Keratinocyte (primary cell): ENCODE measurements at regions not wholly inside any gene's neighbourhood (a gene's known extent, or its start where the extent isn't known, plus 50 kb on each side); places are given as distances from the start of the nearest gene placed in this dataset.

Experiments used
- DNase-seq: peaks from one replicate; pipeline ENCODE4 v3.0.0-alpha.2; 2011; ENCODE audit warnings: low read depth, missing footprints, low spot score
- FAIRE-seq: peaks from 2 replicates; lab custom pipeline; 2011; peaks lifted over from hg19 to GRCh38; lab: Jason Lieb, UNC
- H2AFZ ChIP-seq: 2 replicates; pipeline ENCODE4 v1.6.0; 2012; ENCODE audit warnings: low read length, control low read depth, inconsistent platforms; ENCODE audit not compliant: control insufficient read depth
- H3K27ac ChIP-seq: 2 replicates; pipeline ENCODE4 v1.5.1; 2011; ENCODE audit warnings: low read length; ENCODE audit not compliant: control insufficient read depth, insufficient read depth
- H3K27me3 ChIP-seq: 3 replicates; pipeline ENCODE4 v1.6.0; 2011; ENCODE audit warnings: low read length; ENCODE audit not compliant: control insufficient read depth, insufficient read depth; ENCODE audit errors: extremely low read depth
- H3K36me3 ChIP-seq, 2 experiments: 2 replicates in 1 of 2; 3 replicates in 1 of 2; pipeline ENCODE4 v1.5.1; 2011; ENCODE audit warnings: low read length in 2 of 2, mild to moderate bottlenecking in 1 of 2; ENCODE audit not compliant: control insufficient read depth in 2 of 2, insufficient read depth in 2 of 2; ENCODE audit errors: extremely low read depth in 1 of 2
- H3K4me1 ChIP-seq: 3 replicates; pipeline ENCODE4 v1.5.1; 2011; ENCODE audit warnings: low read length; ENCODE audit not compliant: control insufficient read depth, insufficient read depth; ENCODE audit errors: extremely low read depth
- H3K4me2 ChIP-seq: 3 replicates; pipeline ENCODE4 v1.6.0; 2011; ENCODE audit warnings: low read depth, low read length; ENCODE audit not compliant: control insufficient read depth, insufficient read depth; ENCODE audit errors: extremely low read depth
- H3K4me3 ChIP-seq, 3 experiments: fragments of 200-600 bp in 1 of 3; sonication (generic) in 1 of 3; 2 replicates in 2 of 3; 3 replicates in 1 of 3; pipeline ENCODE4 v1.5.1; 2011 to 2016; ENCODE audit warnings: low read length in 3 of 3, mild to moderate bottlenecking in 3 of 3, control low read depth in 2 of 3, inconsistent platforms in 1 of 3, low read depth in 1 of 3, mixed read lengths in 1 of 3, mixed run types in 1 of 3, moderate library complexity in 1 of 3; ENCODE audit not compliant: control insufficient read depth in 2 of 3, insufficient read depth in 2 of 3; ENCODE audit errors: extremely low read depth in 1 of 3
- H3K79me2 ChIP-seq: 2 replicates; pipeline ENCODE4 v1.6.0; 2012; ENCODE audit warnings: low read length; ENCODE audit not compliant: control insufficient read depth, insufficient read depth
- H3K9ac ChIP-seq: 3 replicates; pipeline ENCODE4 v1.6.0; 2011; ENCODE audit warnings: low read length; ENCODE audit not compliant: control insufficient read depth, insufficient read depth; ENCODE audit errors: extremely low read depth
- H3K9me1 ChIP-seq: 3 replicates; pipeline ENCODE4 v1.6.0; 2011; ENCODE audit warnings: low read length; ENCODE audit not compliant: control insufficient read depth, insufficient read depth; ENCODE audit errors: extremely low read depth
- H3K9me3 ChIP-seq: 2 replicates; pipeline ENCODE4 v1.5.1; 2012; ENCODE audit warnings: low read depth, low read length; ENCODE audit not compliant: control insufficient read depth
- H4K20me1 ChIP-seq: 3 replicates; pipeline ENCODE4 v1.6.0; 2011; ENCODE audit warnings: low read length; ENCODE audit not compliant: control insufficient read depth, insufficient read depth; ENCODE audit errors: extremely low read depth
- EZH2 ChIP-seq: IDR thresholded peaks from one replicate; pipeline ENCODE4 v1.6.1; 2012; ENCODE audit warnings: inconsistent platforms, mild to moderate bottlenecking, low read length, moderate library complexity
- dilution Hi-C: fragments of 300-500 bp; cut with MboI; formaldehyde crosslinking; loops from one replicate; pipeline ENCODE4 v1.7.0; 2020; ENCODE audit warnings: low sequenced_read_pairs; ENCODE audit not compliant: extremely low pct_ligation_motif_present
- TF ChIP-seq, protein P1 (sequence below), 3 experiments: IDR thresholded peaks in 1 of 3; conservative IDR thresholded peaks in 1 of 3; optimal IDR thresholded peaks in 1 of 3; 2 replicates in 2 of 3; 3 replicates in 1 of 3; pipeline versions ENCODE3 to v1.5.1; 2011; ENCODE audit warnings: low read length in 3 of 3, mild to moderate bottlenecking in 3 of 3, moderate library complexity in 2 of 3, control low read depth in 1 of 3, inconsistent platforms in 1 of 3; ENCODE audit not compliant: insufficient read depth in 2 of 3; ENCODE audit errors: extremely low read depth in 1 of 3

GRCh38 chr4:31343061-31343460 lies 622.9 kb downstream of the PCDH7 start:
- H3K4me2 ChIP-seq, result no peak overlapping the region
- no peak overlapping the region for H3K4me3 ChIP-seq
- H3K4me1 ChIP-seq, result no peaks in the 10 kb centered on the region
- dilution Hi-C loops, result no loop called here
- FAIRE-seq, result no peak
- no peak for DNase-seq
- H3K9ac ChIP-seq, result no peak overlapping the region
- H3K27me3 ChIP-seq, result no peaks in the 10 kb centered on the region
- H2AFZ ChIP-seq, result no peak overlapping the region
- no peaks in the 10 kb centered on the region for H3K36me3 ChIP-seq
- no peak overlapping the region for H3K27ac ChIP-seq
- TF ChIP-seq EZH2, result no peak
- TF ChIP-seq, protein P1, sequence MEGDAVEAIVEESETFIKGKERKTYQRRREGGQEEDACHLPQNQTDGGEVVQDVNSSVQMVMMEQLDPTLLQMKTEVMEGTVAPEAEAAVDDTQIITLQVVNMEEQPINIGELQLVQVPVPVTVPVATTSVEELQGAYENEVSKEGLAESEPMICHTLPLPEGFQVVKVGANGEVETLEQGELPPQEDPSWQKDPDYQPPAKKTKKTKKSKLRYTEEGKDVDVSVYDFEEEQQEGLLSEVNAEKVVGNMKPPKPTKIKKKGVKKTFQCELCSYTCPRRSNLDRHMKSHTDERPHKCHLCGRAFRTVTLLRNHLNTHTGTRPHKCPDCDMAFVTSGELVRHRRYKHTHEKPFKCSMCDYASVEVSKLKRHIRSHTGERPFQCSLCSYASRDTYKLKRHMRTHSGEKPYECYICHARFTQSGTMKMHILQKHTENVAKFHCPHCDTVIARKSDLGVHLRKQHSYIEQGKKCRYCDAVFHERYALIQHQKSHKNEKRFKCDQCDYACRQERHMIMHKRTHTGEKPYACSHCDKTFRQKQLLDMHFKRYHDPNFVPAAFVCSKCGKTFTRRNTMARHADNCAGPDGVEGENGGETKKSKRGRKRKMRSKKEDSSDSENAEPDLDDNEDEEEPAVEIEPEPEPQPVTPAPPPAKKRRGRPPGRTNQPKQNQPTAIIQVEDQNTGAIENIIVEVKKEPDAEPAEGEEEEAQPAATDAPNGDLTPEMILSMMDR (optimal IDR thresholded peaks at IDR 0.05 in 1 of 3, IDR thresholded peaks at IDR 0.05 in 1 of 3, conservative IDR thresholded peaks at IDR 0.05 in 1 of 3; ENCODE audit: extremely low read depth in 1 of 3, insufficient read depth in 2 of 3, low read length in 3 of 3), result no peak
- no peaks in the 10 kb centered on the region for H3K9me3 ChIP-seq
- H3K9me1 ChIP-seq, result no peaks in the 10 kb centered on the region
- H3K79me2 ChIP-seq, result no peaks in the 10 kb centered on the region
- H4K20me1 ChIP-seq, result no peaks in the 10 kb centered on the region

GRCh38 chr4:31349907-31350306 lies 629.7 kb downstream of the PCDH7 start:
- no peak for FAIRE-seq
- Histone ChIP-seq H3K79me2 (no peaks in the 10 kb centered on the region), H4K20me1 (no peaks in the 10 kb centered on the region), H3K27ac (no peak overlapping the region), H3K9ac (no peak overlapping the region), H3K9me1 (no peaks in the 10 kb centered on the region), H3K4me2 (no peak overlapping the region), H3K27me3 (no peaks in the 10 kb centered on the region), H3K36me3 (no peaks in the 10 kb centered on the region), H3K9me3 (no peaks in the 10 kb centered on the region), H3K4me3 (no peak overlapping the region), H3K4me1 (no peaks in the 10 kb centered on the region), H2AFZ (no peak overlapping the region)
- no peak for DNase-seq
- TF ChIP-seq, protein P1 (optimal IDR thresholded peaks at IDR 0.05 in 1 of 3, IDR thresholded peaks at IDR 0.05 in 1 of 3, conservative IDR thresholded peaks at IDR 0.05 in 1 of 3; ENCODE audit: extremely low read depth in 1 of 3, insufficient read depth in 2 of 3, low read length in 3 of 3), result no peak
- no peak for TF ChIP-seq EZH2
- dilution Hi-C loops, result no loop called here
